ENCODE measurements at regions not wholly inside any gene's neighbourhood (a gene's known extent, or its start where the extent isn't known, plus 50 kb on each side); places are given as distances from the start of the nearest gene placed in this dataset.
"Not testable (repeated sequence)": the region's sequence is repeated elsewhere in the genome, so short reads cannot be mapped to it uniquely, and the experiment has no call there.

GRCh38 chr10:124244256-124244877 lies 151.0 kb upstream of the CHST15 start:
- DNase-seq (ENCODE audit: low spot score): no peak
- no peak for TF ChIP-seq CTCF (IDR thresholded peaks at IDR 0.05; ENCODE audit: extremely low read depth, insufficient read depth, missing control alignments)
- in situ Hi-C loops (cut with MboI; ENCODE audit: low pct_unique_long_range_greater_than_20kb, low sequenced_read_pairs, unreplicated experiment): no loop called here

- DNase-seq (ENCODE audit: low spot score): no peak
- no peak for TF ChIP-seq CTCF (IDR thresholded peaks at IDR 0.05; ENCODE audit: extremely low read depth, insufficient read depth, missing control alignments)
- in situ Hi-C loops (cut with MboI; ENCODE audit: low pct_unique_long_range_greater_than_20kb, low sequenced_read_pairs, unreplicated experiment): no loop called here
These were observed 150.3 kb upstream of the CHST15 start for GRCh38 chr10:124243702-124244121.

- no peak for DNase-seq (ENCODE audit: low spot score)
- TF ChIP-seq CTCF (IDR thresholded peaks at IDR 0.05; ENCODE audit: extremely low read depth, insufficient read depth, missing control alignments): no peak
- in situ Hi-C loops (cut with MboI; ENCODE audit: low pct_unique_long_range_greater_than_20kb, low sequenced_read_pairs, unreplicated experiment): no loop called here
These were observed 149.4 kb upstream of the CHST15 start for GRCh38 chr10:124242791-124243190.

- no peak for TF ChIP-seq CTCF (IDR thresholded peaks at IDR 0.05; ENCODE audit: extremely low read depth, insufficient read depth, missing control alignments)
- in situ Hi-C loops (cut with MboI; ENCODE audit: low pct_unique_long_range_greater_than_20kb, low sequenced_read_pairs, unreplicated experiment): no loop called here
- DNase-seq (ENCODE audit: low spot score): no peak
These were observed 149.0 kb upstream of the CHST15 start for GRCh38 chr10:124242365-124242764.

GRCh38 chr10:124241510-124241909 lies 148.1 kb upstream of the CHST15 start:
- in situ Hi-C loops (cut with MboI; ENCODE audit: low pct_unique_long_range_greater_than_20kb, low sequenced_read_pairs, unreplicated experiment): not testable (repeated sequence)

GRCh38 chr10:124240839-124241291 lies 147.5 kb upstream of the CHST15 start:
- in situ Hi-C loops (cut with MboI; ENCODE audit: low pct_unique_long_range_greater_than_20kb, low sequenced_read_pairs, unreplicated experiment): no loop called here
- no peak for TF ChIP-seq CTCF (IDR thresholded peaks at IDR 0.05; ENCODE audit: extremely low read depth, insufficient read depth, missing control alignments)
- DNase-seq (ENCODE audit: low spot score): no peak

More at GRCh38 chr10:124241510-124241909, 148.1 kb upstream of the CHST15 start:
- not testable (repeated sequence) for DNase-seq (ENCODE audit: low spot score)

GRCh38 chr10:124239696-124240095 lies 146.3 kb upstream of the CHST15 start:
- DNase-seq (ENCODE audit: low spot score): no peak
- in situ Hi-C loops (cut with MboI; ENCODE audit: low pct_unique_long_range_greater_than_20kb, low sequenced_read_pairs, unreplicated experiment): no loop called here
- TF ChIP-seq CTCF (IDR thresholded peaks at IDR 0.05; ENCODE audit: extremely low read depth, insufficient read depth, missing control alignments): no peak
